GM10266 (cell line): ENCODE measurements at regions not wholly inside any gene's neighbourhood (a gene's known extent, or its start where the extent isn't known, plus 50 kb on each side); places are given as distances from the start of the nearest gene placed in this dataset.
"Not testable (repeated sequence)": the region's sequence is repeated elsewhere in the genome, so short reads cannot be mapped to it uniquely, and the experiment has no call there.

ENCODE experiments used
- DNase-seq: peaks from one replicate; pipeline ENCODE4 v3.0.0; 2012; ENCODE audit errors: extremely low spot score
- CTCF ChIP-seq: IDR thresholded peaks from 2 replicates; pipeline ENCODE4 v1.5.1; 2012; ENCODE audit warnings: mild to moderate bottlenecking, low read depth; ENCODE audit not compliant: control insufficient read depth, insufficient read depth; ENCODE audit errors: missing control alignments

GRCh38 chrX:86946569-86946968, 571.0 kb upstream of the KLHL4 start:
- peak; percentile 62 for TF ChIP-seq CTCF
- peak; percentile 3 for DNase-seq

- no peak for TF ChIP-seq CTCF
- DNase-seq: no peak
These were observed 553.3 kb upstream of the KLHL4 start for GRCh38 chrX:86964321-86964720.

GRCh38 chrX:86981326-86981879, 536.2 kb upstream of the KLHL4 start:
- no peak for TF ChIP-seq CTCF
- no peak for DNase-seq

- not testable (repeated sequence) for DNase-seq
These were observed 530.3 kb upstream of the KLHL4 start for GRCh38 chrX:86987351-86987750.

- no peak for DNase-seq
- TF ChIP-seq CTCF: no peak
These were observed 514.6 kb upstream of the KLHL4 start for GRCh38 chrX:87003031-87003430.

- TF ChIP-seq CTCF: no peak
- no peak for DNase-seq
These were observed 512.4 kb upstream of the KLHL4 start for GRCh38 chrX:87005183-87005582.

- no peak for DNase-seq
- TF ChIP-seq CTCF: no peak
These were observed 511.7 kb upstream of the KLHL4 start for GRCh38 chrX:87005885-87006284.

- DNase-seq: no peak
- no peak for TF ChIP-seq CTCF
These were observed 511.0 kb upstream of the KLHL4 start for GRCh38 chrX:87006561-87006960.
